CD14-positive monocyte (primary cell): ENCODE measurements at regions not wholly inside any gene's neighbourhood (a gene's known extent, or its start where the extent isn't known, plus 50 kb on each side); places are given as distances from the start of the nearest gene placed in this dataset.

Source experiments
- DNase-seq, 3 donors: peaks; one replicate each; pipeline ENCODE4 v3.0.0-alpha.2; 2011 to 2022
- H2AFZ ChIP-seq: 2 replicates; pipeline ENCODE4 v1.6.0; 2012; ENCODE audit warnings: mild to moderate bottlenecking, low read depth, low read length, inconsistent platforms; ENCODE audit not compliant: insufficient read depth, poor library complexity, severe bottlenecking
- H3K27ac ChIP-seq, 2 donors: 1 replicate in 1 of 2; 2 replicates in 1 of 2; pipeline ENCODE4 v1.5.1; 2012 to 2013; ENCODE audit warnings: low read length in 2 of 2, control low read depth in 1 of 2, inconsistent platforms in 1 of 2, low read depth in 1 of 2, mild to moderate bottlenecking in 1 of 2
- H3K27me3 ChIP-seq, 2 donors: one replicate each; pipeline versions ENCODE4 v1.6.0 to v1.6.1; 2011 to 2013; ENCODE audit warnings: low read length in 2 of 2; ENCODE audit not compliant: control insufficient read depth in 2 of 2, insufficient read depth in 2 of 2
- H3K36me3 ChIP-seq, 2 donors: replicated peaks in 1 of 2; 1 replicate in 1 of 2; 2 replicates in 1 of 2; pipeline versions ENCODE4 v1.5.1 to v1.6.1; 2012 to 2013; ENCODE audit warnings: low read length in 2 of 2, control low read depth in 1 of 2, inconsistent platforms in 1 of 2, mild to moderate bottlenecking in 1 of 2; ENCODE audit not compliant: insufficient read depth in 2 of 2, control insufficient read depth in 1 of 2
- H3K4me1 ChIP-seq, 2 donors: 1 replicate in 1 of 2; 2 replicates in 1 of 2; pipeline versions ENCODE4 v1.5.1 to v1.6.1; 2012 to 2013; ENCODE audit warnings: low read length in 2 of 2, control low read depth in 1 of 2, inconsistent platforms in 1 of 2, mild to moderate bottlenecking in 1 of 2, moderate library complexity in 1 of 2; ENCODE audit not compliant: insufficient read depth in 2 of 2, control insufficient read depth in 1 of 2
- H3K4me2 ChIP-seq: replicated peaks from 2 replicates; pipeline ENCODE3; 2012; ENCODE audit warnings: low read length, moderate library complexity, mild to moderate bottlenecking; ENCODE audit not compliant: poor library complexity, severe bottlenecking; ENCODE audit errors: extremely low read depth
- H3K4me3 ChIP-seq, 3 experiments: fragments of 200-600 bp in 1 of 3; sonication (generic) in 1 of 3; replicated peaks in 1 of 3; 1 replicate in 2 of 3; 2 replicates in 1 of 3; pipeline ENCODE4 v1.5.1; 2011 to 2013; ENCODE audit warnings: low read length in 3 of 3, mild to moderate bottlenecking in 3 of 3, control low read depth in 2 of 3, low read depth in 2 of 3, inconsistent platforms in 1 of 3, moderate library complexity in 1 of 3
- H3K79me2 ChIP-seq: 2 replicates; pipeline ENCODE4 v1.6.0; 2012; ENCODE audit warnings: mild to moderate bottlenecking, control low read depth, inconsistent platforms, low read length, moderate library complexity; ENCODE audit not compliant: insufficient read depth
- H3K9ac ChIP-seq: 2 replicates; pipeline ENCODE4 v1.6.0; 2017; ENCODE audit warnings: low read length, mild to moderate bottlenecking; ENCODE audit not compliant: insufficient read depth, poor library complexity, severe bottlenecking
- H3K9me3 ChIP-seq, 2 donors: replicated peaks in 1 of 2; 1 replicate in 1 of 2; 2 replicates in 1 of 2; pipeline versions ENCODE4 v1.5.1 to v1.6.1; 2012 to 2013; ENCODE audit warnings: low read length in 2 of 2, control low read depth in 1 of 2; ENCODE audit not compliant: control insufficient read depth in 1 of 2, insufficient read depth in 1 of 2
- H4K20me1 ChIP-seq: 2 replicates; pipeline ENCODE4 v1.6.0; 2012; ENCODE audit warnings: mild to moderate bottlenecking, low read length, control low read depth, moderate library complexity; ENCODE audit not compliant: insufficient read depth
- H3K27ac Mint-ChIP-seq, 7 donors: one replicate each; pipeline ENCODE4 v1.8.0; 2020; ENCODE audit warnings: mild to moderate bottlenecking in 7 of 7, mixed read lengths in 7 of 7, moderate library complexity in 6 of 7, inconsistent platforms in 2 of 7
- H3K27me3 Mint-ChIP-seq, 3 donors: one replicate each; pipeline ENCODE4 v1.8.0; 2021 to 2022; ENCODE audit warnings: low read depth in 3 of 3, mild to moderate bottlenecking in 3 of 3, mixed read lengths in 3 of 3, moderate library complexity in 3 of 3, inconsistent platforms in 1 of 3
- H3K36me3 Mint-ChIP-seq, 2 donors: one replicate each; pipeline ENCODE4 v1.8.0; 2020; ENCODE audit warnings: mixed read lengths in 2 of 2, inconsistent platforms in 1 of 2, mild to moderate bottlenecking in 1 of 2
- H3K4me1 Mint-ChIP-seq: one replicate; pipeline ENCODE4 v1.8.0; 2020; ENCODE audit warnings: mild to moderate bottlenecking, mixed read lengths
- H3K4me3 Mint-ChIP-seq, 2 donors: one replicate each; pipeline ENCODE4 v1.8.0; 2020; ENCODE audit warnings: mild to moderate bottlenecking in 2 of 2, mixed read lengths in 2 of 2, moderate library complexity in 1 of 2
- H3K9me3 Mint-ChIP-seq, 7 donors: one replicate each; pipeline ENCODE4 v1.8.0; 2020 to 2022; ENCODE audit warnings: mixed read lengths in 7 of 7, mild to moderate bottlenecking in 6 of 7, moderate library complexity in 6 of 7, inconsistent platforms in 2 of 7
- CTCF ChIP-seq: fragments of 200-600 bp; IDR thresholded peaks from one replicate; pipeline ENCODE4 v1.8.0; 2022; ENCODE audit warnings: antibody characterized with exemption, mild to moderate bottlenecking
- WGBS: methylation state at CpG from one replicate; pipeline ENCODE4 v1.1.5; 2013; ENCODE audit warnings: missing lambda C conversion rate; ENCODE audit not compliant: insufficient coverage; 5-methylcytosine and 5-hydroxymethylcytosine counted together
- intact Hi-C, 2 donors: fragments of 100-400 bp; cut with micrococcal nuclease; formaldehyde crosslinking; loops; one replicate each; pipeline versions ENCODE4 v1.15.0 to v1.15.1; 2023

- H3K4me3 Mint-ChIP-seq = no peak overlapping the region
These were observed 312.9 kb upstream of the SEMA3A start for GRCh38 chr7:84507529-84507928.

DNA sequence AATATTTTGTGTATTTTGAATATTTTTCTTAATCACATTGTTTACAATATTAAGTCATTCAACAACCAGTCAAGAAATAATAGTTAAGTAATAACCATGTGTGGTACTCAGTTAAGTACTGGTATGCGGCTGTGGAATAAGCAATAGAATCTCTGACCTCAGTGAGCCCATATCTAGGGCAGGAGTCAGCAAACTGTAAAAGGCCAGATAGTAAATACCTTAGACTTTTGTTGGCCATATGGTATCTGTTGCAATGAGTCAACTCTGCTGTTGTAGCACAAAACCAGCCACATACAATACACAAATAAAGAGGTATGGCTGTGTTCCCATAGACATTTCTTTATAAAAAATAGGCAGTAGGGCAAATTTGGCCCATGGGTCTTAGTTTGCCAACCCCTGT lies 311.6 kb upstream of the SEMA3A start:
- no peaks in the 10 kb centered on the region for H3K36me3 ChIP-seq
- no peaks in the 10 kb centered on the region for H3K36me3 Mint-ChIP-seq
- H3K4me3 ChIP-seq = no peak overlapping the region
- intact Hi-C loops = no loop called here
- DNase-seq = no peak
- TF ChIP-seq CTCF = no peak
- no peak overlapping the region for H3K27ac ChIP-seq
- H4K20me1 ChIP-seq = no peaks in the 10 kb centered on the region
- H2AFZ ChIP-seq = no peak overlapping the region
- no peak overlapping the region for H3K4me3 Mint-ChIP-seq
- no peak overlapping the region for H3K27ac Mint-ChIP-seq
- no peaks in the 10 kb centered on the region for H3K4me1 ChIP-seq
- H3K27me3 ChIP-seq = no peaks in the 10 kb centered on the region
- no peaks in the 10 kb centered on the region for H3K79me2 ChIP-seq
- H3K9me3 ChIP-seq = no peaks in the 10 kb centered on the region
- no peaks in the 10 kb centered on the region for H3K4me1 Mint-ChIP-seq
- H3K4me2 ChIP-seq = no peak overlapping the region
- no CpG with 5 or more reads among the region's 1 CpG for WGBS
- peaks cover 0 to 2% (median 0%) of the 10 kb centered on the region in 3 donors for H3K27me3 Mint-ChIP-seq
- H3K9me3 Mint-ChIP-seq = peaks cover 0 to 4% (median 0%) of the 10 kb centered on the region in 7 donors
- H3K9ac ChIP-seq = no peak overlapping the region

More at GRCh38 chr7:84507529-84507928, 312.9 kb upstream of the SEMA3A start:
- no peak overlapping the region for H3K4me2 ChIP-seq
- H3K4me1 Mint-ChIP-seq = no peaks in the 10 kb centered on the region
- H3K9me3 ChIP-seq = no peaks in the 10 kb centered on the region
- no peaks in the 10 kb centered on the region for H4K20me1 ChIP-seq
- H3K27me3 Mint-ChIP-seq = peaks cover 0 to 2% (median 0%) of the 10 kb centered on the region in 3 donors
- DNase-seq = no peak
- no peaks in the 10 kb centered on the region for H3K27me3 ChIP-seq
- no peak overlapping the region for H3K9ac ChIP-seq
- H3K9me3 Mint-ChIP-seq = peaks cover 0 to 4% (median 0%) of the 10 kb centered on the region in 7 donors
- no peaks in the 10 kb centered on the region for H3K4me1 ChIP-seq
- no peak overlapping the region for H3K27ac Mint-ChIP-seq
- no peak for TF ChIP-seq CTCF
- H2AFZ ChIP-seq = no peak overlapping the region
- no CpG with 5 or more reads among the region's 5 CpGs for WGBS
- H3K27ac ChIP-seq = no peak overlapping the region
- no peaks in the 10 kb centered on the region for H3K36me3 Mint-ChIP-seq
- no peaks in the 10 kb centered on the region for H3K79me2 ChIP-seq
- intact Hi-C loops = no loop called here
- no peak overlapping the region for H3K4me3 ChIP-seq
- no peaks in the 10 kb centered on the region for H3K36me3 ChIP-seq
